Endodermal cell (in vitro differentiated cells): ENCODE measurements at regions not wholly inside any gene's neighbourhood (a gene's known extent, or its start where the extent isn't known, plus 50 kb on each side); places are given as distances from the start of the nearest gene placed in this dataset.

ENCODE experiments used
- DNase-seq: peaks from one replicate; pipeline ENCODE4 v3.0.0-alpha.2; 2017
- H3K27ac ChIP-seq: 2 replicates; pipeline ENCODE4 v1.5.1; 2013; ENCODE audit warnings: mild to moderate bottlenecking, low read depth, low read length, moderate library complexity
- H3K27me3 ChIP-seq: 2 replicates; pipeline ENCODE4 v1.6.1; 2013; ENCODE audit warnings: mild to moderate bottlenecking, low read length, moderate library complexity; ENCODE audit not compliant: insufficient read depth, control insufficient read depth, poor library complexity, severe bottlenecking
- H3K36me3 ChIP-seq: 2 replicates; pipeline ENCODE4 v1.7.0; 2013; ENCODE audit warnings: mild to moderate bottlenecking, low read length, moderate library complexity; ENCODE audit not compliant: control insufficient read depth, insufficient read depth
- H3K4me1 ChIP-seq: one replicate; pipeline ENCODE4 v1.7.0; 2013; ENCODE audit warnings: low read length; ENCODE audit not compliant: control insufficient read depth, insufficient read depth
- H3K4me3 ChIP-seq: 2 replicates; pipeline ENCODE4 v1.5.1; 2013; ENCODE audit warnings: mild to moderate bottlenecking, low read length, moderate library complexity
- H3K9ac ChIP-seq: 2 replicates; pipeline ENCODE4 v1.6.1; 2013; ENCODE audit warnings: mild to moderate bottlenecking, low read length, moderate library complexity; ENCODE audit not compliant: poor library complexity, severe bottlenecking; ENCODE audit errors: extremely low read depth
- H3K9me3 ChIP-seq: 2 replicates; pipeline ENCODE4 v1.6.1; 2013; ENCODE audit warnings: mild to moderate bottlenecking, low read length, moderate library complexity; ENCODE audit not compliant: control insufficient read depth
- H3K27ac Mint-ChIP-seq: 2 replicates; pipeline ENCODE4 v1.8.0; 2020; ENCODE audit warnings: mixed read lengths
- H3K27me3 Mint-ChIP-seq: 2 replicates; pipeline ENCODE4 v1.8.0; 2021; ENCODE audit warnings: mild to moderate bottlenecking, mixed read lengths; ENCODE audit not compliant: insufficient read depth
- H3K36me3 Mint-ChIP-seq: 2 replicates; pipeline ENCODE4 v1.8.0; 2020; ENCODE audit warnings: low read depth, mixed read lengths
- H3K4me1 Mint-ChIP-seq: 2 replicates; pipeline ENCODE4 v1.8.0; 2020; ENCODE audit warnings: mixed read lengths
- H3K4me3 Mint-ChIP-seq: 2 replicates; pipeline ENCODE4 v1.8.0; 2020; ENCODE audit warnings: mild to moderate bottlenecking, moderate library complexity, mixed read lengths
- H3K9me3 Mint-ChIP-seq: 2 replicates; pipeline ENCODE4 v1.8.0; 2020; ENCODE audit warnings: mild to moderate bottlenecking, mixed read lengths
- CTCF ChIP-seq: fragments of 200-600 bp; sonication (generic); conservative IDR thresholded peaks from 2 replicates; pipeline ENCODE4 v1.5.0; 2021; ENCODE audit warnings: antibody characterized with exemption, mild to moderate bottlenecking
- WGBS, 2 experiments: methylation state at CpG; one replicate each; pipeline versions ENCODE4 v1.1.5 to v1.1.7; 2013; ENCODE audit warnings: missing lambda C conversion rate in 2 of 2, mixed read lengths in 1 of 2; ENCODE audit not compliant: insufficient coverage in 1 of 2, insufficient read length in 1 of 2; 5-methylcytosine and 5-hydroxymethylcytosine counted together

GRCh38 chr15:38724827-38725226, 160.2 kb upstream of the RASGRP1 start:
- Mint-ChIP-seq H3K4me3 (no peak overlapping the region), H3K27ac (no peak overlapping the region), H3K27me3 (peaks cover 6% of the 10 kb centered on the region), H3K36me3 (no peaks in the 10 kb centered on the region), H3K9me3 (no peaks in the 10 kb centered on the region), H3K4me1 (no peaks in the 10 kb centered on the region)
- WGBS, 2 experiments = 94 to 97% methylated on average over 5 of the region's 5 CpGs
- no peak overlapping the region for H3K4me3 ChIP-seq
- DNase-seq = no peak
- TF ChIP-seq CTCF = peak; percentile 59
- no peak overlapping the region for H3K27ac ChIP-seq
- H3K27me3 ChIP-seq = peaks cover 5% of the 10 kb centered on the region
- H3K9me3 ChIP-seq = no peaks in the 10 kb centered on the region
- H3K9ac ChIP-seq = no peak overlapping the region
- H3K36me3 ChIP-seq = no peaks in the 10 kb centered on the region
- H3K4me1 ChIP-seq = no peaks in the 10 kb centered on the region

GRCh38 chr15:38726187-38726586, 161.6 kb upstream of the RASGRP1 start:
- H3K27ac Mint-ChIP-seq = no peak overlapping the region
- H3K36me3 Mint-ChIP-seq = no peaks in the 10 kb centered on the region
- no peaks in the 10 kb centered on the region for H3K9me3 ChIP-seq
- no peak overlapping the region for H3K9ac ChIP-seq
- H3K4me1 ChIP-seq = no peaks in the 10 kb centered on the region
- no peak for DNase-seq
- 90% methylated on average over 1 of the region's 1 CpG; no CpG with 5 or more reads in 1 of the 2 experiments for WGBS, 2 experiments
- no peak for TF ChIP-seq CTCF
- no peaks in the 10 kb centered on the region for H3K36me3 ChIP-seq
- no peak overlapping the region for H3K27ac ChIP-seq
- H3K27me3 Mint-ChIP-seq = peaks cover 6% of the 10 kb centered on the region
- H3K9me3 Mint-ChIP-seq = no peaks in the 10 kb centered on the region
- H3K4me3 ChIP-seq = no peak overlapping the region
- no peak overlapping the region for H3K4me3 Mint-ChIP-seq
- H3K27me3 ChIP-seq = peaks cover 5% of the 10 kb centered on the region
- no peaks in the 10 kb centered on the region for H3K4me1 Mint-ChIP-seq

- TF ChIP-seq CTCF = no peak
- H3K9me3 Mint-ChIP-seq = peaks cover 3% of the 10 kb centered on the region
- H3K9me3 ChIP-seq = no peaks in the 10 kb centered on the region
- no peaks in the 10 kb centered on the region for H3K36me3 Mint-ChIP-seq
- H3K27ac Mint-ChIP-seq = no peak overlapping the region
- H3K4me1 Mint-ChIP-seq = no peaks in the 10 kb centered on the region
- H3K27ac ChIP-seq = no peak overlapping the region
- H3K4me1 ChIP-seq = no peaks in the 10 kb centered on the region
- no peaks in the 10 kb centered on the region for H3K36me3 ChIP-seq
- no peak overlapping the region for H3K4me3 ChIP-seq
- H3K9ac ChIP-seq = no peak overlapping the region
- no peak overlapping the region for H3K4me3 Mint-ChIP-seq
- peaks cover 9% of the 10 kb centered on the region for H3K27me3 ChIP-seq
- H3K27me3 Mint-ChIP-seq = peaks cover 4% of the 10 kb centered on the region
- no peak for DNase-seq
These were observed 168.7 kb upstream of the RASGRP1 start for GRCh38 chr15:38733331-38733730.
